Ishikawa (cell line): ENCODE measurements at regions not wholly inside any gene's neighbourhood (a gene's known extent, or its start where the extent isn't known, plus 50 kb on each side); places are given as distances from the start of the nearest gene placed in this dataset.

Experiments used
- MAX ChIP-seq: IDR thresholded peaks from 2 replicates; pipeline ENCODE4 v1.6.1; 2012
- TF ChIP-seq, protein P1 (sequence below): IDR thresholded peaks from 2 replicates; pipeline ENCODE4 v1.6.1; 2012; ENCODE audit warnings: low read depth, mild to moderate bottlenecking

GRCh38 chr10:84607523-84607922, 279.1 kb downstream of the CCSER2 start:
- no peak for TF ChIP-seq MAX
- TF ChIP-seq, protein P1, sequence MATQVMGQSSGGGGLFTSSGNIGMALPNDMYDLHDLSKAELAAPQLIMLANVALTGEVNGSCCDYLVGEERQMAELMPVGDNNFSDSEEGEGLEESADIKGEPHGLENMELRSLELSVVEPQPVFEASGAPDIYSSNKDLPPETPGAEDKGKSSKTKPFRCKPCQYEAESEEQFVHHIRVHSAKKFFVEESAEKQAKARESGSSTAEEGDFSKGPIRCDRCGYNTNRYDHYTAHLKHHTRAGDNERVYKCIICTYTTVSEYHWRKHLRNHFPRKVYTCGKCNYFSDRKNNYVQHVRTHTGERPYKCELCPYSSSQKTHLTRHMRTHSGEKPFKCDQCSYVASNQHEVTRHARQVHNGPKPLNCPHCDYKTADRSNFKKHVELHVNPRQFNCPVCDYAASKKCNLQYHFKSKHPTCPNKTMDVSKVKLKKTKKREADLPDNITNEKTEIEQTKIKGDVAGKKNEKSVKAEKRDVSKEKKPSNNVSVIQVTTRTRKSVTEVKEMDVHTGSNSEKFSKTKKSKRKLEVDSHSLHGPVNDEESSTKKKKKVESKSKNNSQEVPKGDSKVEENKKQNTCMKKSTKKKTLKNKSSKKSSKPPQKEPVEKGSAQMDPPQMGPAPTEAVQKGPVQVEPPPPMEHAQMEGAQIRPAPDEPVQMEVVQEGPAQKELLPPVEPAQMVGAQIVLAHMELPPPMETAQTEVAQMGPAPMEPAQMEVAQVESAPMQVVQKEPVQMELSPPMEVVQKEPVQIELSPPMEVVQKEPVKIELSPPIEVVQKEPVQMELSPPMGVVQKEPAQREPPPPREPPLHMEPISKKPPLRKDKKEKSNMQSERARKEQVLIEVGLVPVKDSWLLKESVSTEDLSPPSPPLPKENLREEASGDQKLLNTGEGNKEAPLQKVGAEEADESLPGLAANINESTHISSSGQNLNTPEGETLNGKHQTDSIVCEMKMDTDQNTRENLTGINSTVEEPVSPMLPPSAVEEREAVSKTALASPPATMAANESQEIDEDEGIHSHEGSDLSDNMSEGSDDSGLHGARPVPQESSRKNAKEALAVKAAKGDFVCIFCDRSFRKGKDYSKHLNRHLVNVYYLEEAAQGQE, result no peak
